ENCODE measurements at regions not wholly inside any gene's neighbourhood (a gene's known extent, or its start where the extent isn't known, plus 50 kb on each side); places are given as distances from the start of the nearest gene placed in this dataset.

DNA sequence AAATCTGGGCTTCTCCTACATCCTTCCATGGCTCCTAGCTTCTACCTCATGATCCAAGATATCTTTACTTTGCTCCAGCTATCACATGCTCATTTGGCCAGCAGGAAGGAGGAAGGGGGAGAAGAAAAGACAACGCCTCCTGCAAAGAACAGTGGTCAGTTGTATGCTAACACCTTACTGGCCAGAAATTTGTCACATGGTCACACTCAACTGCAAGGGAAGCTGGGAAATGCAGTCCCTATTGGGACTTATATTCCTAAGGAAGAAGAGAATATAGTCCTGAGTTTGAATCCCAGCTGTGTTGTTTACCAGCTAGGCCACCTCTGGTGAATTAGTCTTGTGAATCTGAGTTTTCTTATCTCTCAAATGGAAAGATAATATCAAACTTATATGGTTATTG lies 272.0 kb downstream of the BLID start:
- TF ChIP-seq YY1 (IDR thresholded peaks at IDR 0.05; ENCODE audit: insufficient read depth, insufficient replicate concordance, low read depth, low read length) = no peak
- no peak for TF ChIP-seq EP300 (IDR thresholded peaks at IDR 0.05; ENCODE audit: low read depth in 2 of 2, low read length in 2 of 2)
- TF ChIP-seq EP300 (CRISPR knock-in tag; IDR thresholded peaks at IDR 0.05; ENCODE audit: borderline replicate concordance) = no peak
- TF ChIP-seq ASH2L (IDR thresholded peaks at IDR 0.05; ENCODE audit: insufficient read length, low read depth, low read length) = no peak

Data from HepG2 (cell line).